Progenitor cell of endocrine pancreas (in vitro differentiated cells): ENCODE measurements at regions not wholly inside any gene's neighbourhood (a gene's known extent, or its start where the extent isn't known, plus 50 kb on each side); places are given as distances from the start of the nearest gene placed in this dataset.

ENCODE experiments used
- DNase-seq: peaks from one replicate; pipeline ENCODE4 v3.0.0; 2021; ENCODE audit warnings: low spot score; ENCODE audit not compliant: unreplicated experiment
- H3K27ac Mint-ChIP-seq: 2 replicates; pipeline ENCODE4 v1.8.0; 2021; ENCODE audit warnings: mild to moderate bottlenecking, moderate library complexity, mixed read lengths
- H3K27me3 Mint-ChIP-seq: 2 replicates; pipeline ENCODE4 v1.8.0; 2021; ENCODE audit warnings: mixed read lengths
- H3K36me3 Mint-ChIP-seq: 2 replicates; pipeline ENCODE4 v1.8.0; 2022; ENCODE audit warnings: mixed read lengths; ENCODE audit not compliant: insufficient read depth
- H3K4me1 Mint-ChIP-seq: 2 replicates; pipeline ENCODE4 v1.8.0; 2021; ENCODE audit warnings: low read depth, mixed read lengths
- H3K4me3 Mint-ChIP-seq: 2 replicates; pipeline ENCODE4 v1.8.0; 2021; ENCODE audit warnings: low read depth, mild to moderate bottlenecking, moderate library complexity, mixed read lengths
- H3K9me3 Mint-ChIP-seq: 2 replicates; pipeline ENCODE4 v1.8.0; 2021; ENCODE audit warnings: low read depth, mixed read lengths
- TF ChIP-seq, protein P1 (sequence below): fragments of 200-600 bp; sonication (generic); IDR thresholded peaks from one replicate; pipeline ENCODE4 v1.5.0; 2021; ENCODE audit warnings: antibody characterized with exemption, mild to moderate bottlenecking; ENCODE audit not compliant: unreplicated experiment

DNA sequence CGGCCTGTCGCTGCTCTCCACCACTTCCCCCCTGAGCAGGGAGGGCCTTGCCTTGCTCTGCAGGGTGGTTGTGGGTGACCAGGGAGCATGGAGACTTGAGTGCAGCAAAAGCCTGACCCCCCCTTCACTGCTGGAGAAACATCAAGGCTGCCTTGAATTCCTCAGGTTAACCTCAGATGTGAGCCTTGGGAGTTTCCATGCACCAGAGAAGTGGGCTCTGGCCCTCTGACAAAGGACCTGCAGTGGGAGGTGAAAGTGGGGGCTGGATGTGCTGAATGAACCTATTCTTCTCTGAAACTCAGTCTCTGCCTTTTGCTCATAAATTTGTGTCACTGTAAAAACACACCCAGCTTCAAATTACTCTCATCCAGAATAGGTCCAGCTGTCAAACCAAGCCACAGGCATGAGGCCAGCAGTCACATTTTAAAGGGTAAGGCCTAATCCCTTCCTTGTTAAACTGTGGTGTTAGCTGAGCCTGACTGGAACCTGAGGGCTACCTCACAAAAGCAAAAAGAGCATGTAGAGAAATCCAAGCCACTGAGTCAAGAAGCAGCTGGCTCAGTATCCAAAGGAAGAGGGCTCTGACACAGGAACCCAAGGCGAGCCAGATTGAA lies 356.8 kb downstream of the CCSER2 start:
- Mint-ChIP-seq H3K27ac (no peak overlapping the region), H3K9me3 (peaks cover 7% of the 10 kb centered on the region), H3K4me1 (no peaks in the 10 kb centered on the region), H3K27me3 (peaks cover 4% of the 10 kb centered on the region), H3K4me3 (no peak overlapping the region), H3K36me3 (no peaks in the 10 kb centered on the region)
- TF ChIP-seq, protein P1, sequence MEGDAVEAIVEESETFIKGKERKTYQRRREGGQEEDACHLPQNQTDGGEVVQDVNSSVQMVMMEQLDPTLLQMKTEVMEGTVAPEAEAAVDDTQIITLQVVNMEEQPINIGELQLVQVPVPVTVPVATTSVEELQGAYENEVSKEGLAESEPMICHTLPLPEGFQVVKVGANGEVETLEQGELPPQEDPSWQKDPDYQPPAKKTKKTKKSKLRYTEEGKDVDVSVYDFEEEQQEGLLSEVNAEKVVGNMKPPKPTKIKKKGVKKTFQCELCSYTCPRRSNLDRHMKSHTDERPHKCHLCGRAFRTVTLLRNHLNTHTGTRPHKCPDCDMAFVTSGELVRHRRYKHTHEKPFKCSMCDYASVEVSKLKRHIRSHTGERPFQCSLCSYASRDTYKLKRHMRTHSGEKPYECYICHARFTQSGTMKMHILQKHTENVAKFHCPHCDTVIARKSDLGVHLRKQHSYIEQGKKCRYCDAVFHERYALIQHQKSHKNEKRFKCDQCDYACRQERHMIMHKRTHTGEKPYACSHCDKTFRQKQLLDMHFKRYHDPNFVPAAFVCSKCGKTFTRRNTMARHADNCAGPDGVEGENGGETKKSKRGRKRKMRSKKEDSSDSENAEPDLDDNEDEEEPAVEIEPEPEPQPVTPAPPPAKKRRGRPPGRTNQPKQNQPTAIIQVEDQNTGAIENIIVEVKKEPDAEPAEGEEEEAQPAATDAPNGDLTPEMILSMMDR: no peak
- DNase-seq: no peak

DNA sequence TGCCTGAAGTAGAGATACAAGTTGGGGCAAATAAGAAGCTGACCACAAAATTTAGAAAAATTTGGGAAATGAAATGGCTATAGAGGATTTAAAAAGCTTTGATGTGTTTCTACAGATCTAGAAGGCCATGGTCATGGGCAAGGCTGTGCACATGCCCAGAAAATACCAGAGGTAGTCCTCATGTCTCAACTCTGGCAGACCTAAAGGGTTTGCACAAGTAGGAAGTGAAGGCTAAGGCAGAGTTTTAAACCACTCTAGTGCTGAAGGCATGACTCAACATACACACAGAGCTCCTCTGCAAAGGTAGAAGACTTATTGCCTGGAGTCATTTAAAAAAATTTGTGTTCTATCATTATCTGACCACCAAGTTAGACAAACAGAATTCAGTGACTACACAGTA lies 364.6 kb downstream of the CCSER2 start:
- H3K27me3 Mint-ChIP-seq: no peaks in the 10 kb centered on the region
- peaks cover 3% of the 10 kb centered on the region for H3K9me3 Mint-ChIP-seq
- H3K4me1 Mint-ChIP-seq: no peaks in the 10 kb centered on the region
- no peak overlapping the region for H3K27ac Mint-ChIP-seq
- TF ChIP-seq, protein P1: no peak
- H3K4me3 Mint-ChIP-seq: no peak overlapping the region
- H3K36me3 Mint-ChIP-seq: no peaks in the 10 kb centered on the region
- no peak for DNase-seq

DNA sequence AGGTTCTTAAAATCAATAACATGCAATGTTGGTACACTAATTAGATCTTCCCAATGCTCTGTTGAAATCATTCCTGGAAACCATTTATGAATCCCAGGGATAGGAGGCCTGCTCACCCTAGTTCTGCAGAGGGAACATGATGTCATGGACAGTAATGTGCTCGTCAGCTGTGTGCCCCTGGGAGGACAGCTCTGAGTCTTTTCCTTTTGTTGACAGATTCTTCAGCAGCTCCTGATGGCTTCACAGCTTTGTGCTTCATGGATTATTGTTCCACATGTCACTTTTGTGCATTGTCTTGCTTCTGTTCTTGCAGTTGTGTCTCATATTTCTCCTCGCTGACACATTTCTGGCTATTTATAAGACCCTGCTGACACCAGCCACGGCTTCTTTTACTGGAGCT lies 367.5 kb downstream of the CCSER2 start:
- DNase-seq: no peak
- H3K4me3 Mint-ChIP-seq: no peak overlapping the region
- H3K4me1 Mint-ChIP-seq: no peaks in the 10 kb centered on the region
- H3K36me3 Mint-ChIP-seq: no peaks in the 10 kb centered on the region
- no peak overlapping the region for H3K27ac Mint-ChIP-seq
- peaks cover 3% of the 10 kb centered on the region for H3K9me3 Mint-ChIP-seq
- H3K27me3 Mint-ChIP-seq: peaks cover 9% of the 10 kb centered on the region
- TF ChIP-seq, protein P1: no peak

DNA sequence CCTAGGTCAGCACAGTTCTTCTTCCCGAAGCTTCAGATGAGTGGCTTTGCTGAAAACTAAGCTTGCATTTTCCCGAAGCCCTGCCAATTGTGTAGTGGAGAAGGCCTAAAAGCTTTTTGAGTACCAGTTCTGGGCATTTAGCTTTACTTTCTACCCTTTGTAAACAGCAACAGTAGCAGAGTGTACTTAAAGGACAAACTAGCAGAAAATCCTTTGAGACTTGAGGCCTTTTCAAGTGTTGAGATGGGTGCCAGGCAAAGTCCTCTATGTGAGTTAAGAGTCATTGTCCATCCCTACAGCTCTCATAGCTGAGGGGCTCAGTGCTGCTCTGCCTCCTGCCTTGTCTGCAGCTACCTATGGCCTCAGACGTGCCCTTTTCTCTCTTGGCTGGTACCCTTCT lies 368.2 kb downstream of the CCSER2 start:
- peaks cover 10% of the 10 kb centered on the region for H3K27me3 Mint-ChIP-seq

DNA sequence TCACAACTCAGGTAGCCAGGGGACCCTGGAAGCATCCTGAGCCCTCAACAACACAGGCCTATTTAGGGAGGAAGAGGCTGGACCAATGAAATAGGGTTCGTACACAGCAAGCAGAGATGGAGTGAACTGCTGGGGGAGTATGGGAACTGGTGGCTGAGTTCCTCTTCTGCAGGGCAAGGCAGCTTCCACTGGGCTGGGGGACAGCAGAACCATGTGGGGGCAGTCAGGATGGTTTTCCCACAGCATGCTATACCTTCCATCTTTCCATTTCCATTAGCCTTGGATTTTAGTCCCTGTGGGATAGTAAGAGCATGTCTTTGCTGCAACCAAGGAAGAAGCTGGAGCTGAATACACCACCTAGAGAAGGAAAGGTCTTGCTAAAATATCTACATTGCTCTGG lies 370.6 kb downstream of the CCSER2 start:
- H3K4me3 Mint-ChIP-seq: no peak overlapping the region
- H3K36me3 Mint-ChIP-seq: no peaks in the 10 kb centered on the region
- peaks cover 12% of the 10 kb centered on the region for H3K27me3 Mint-ChIP-seq
- H3K27ac Mint-ChIP-seq: no peak overlapping the region
- TF ChIP-seq, protein P1: no peak
- no peak for DNase-seq
- no peaks in the 10 kb centered on the region for H3K9me3 Mint-ChIP-seq
- no peaks in the 10 kb centered on the region for H3K4me1 Mint-ChIP-seq

More for the DNA sequence above, 368.2 kb downstream of the CCSER2 start:
- no peak for DNase-seq
- no peak overlapping the region for H3K27ac Mint-ChIP-seq
- H3K4me3 Mint-ChIP-seq: no peak overlapping the region
- H3K36me3 Mint-ChIP-seq: no peaks in the 10 kb centered on the region
- peaks cover 3% of the 10 kb centered on the region for H3K9me3 Mint-ChIP-seq
- TF ChIP-seq, protein P1: no peak
- no peaks in the 10 kb centered on the region for H3K4me1 Mint-ChIP-seq
